ENCODE measurements at regions not wholly inside any gene's neighbourhood (a gene's known extent, or its start where the extent isn't known, plus 50 kb on each side); places are given as distances from the start of the nearest gene placed in this dataset.

- H3K9me2 ChIP-seq (replicated peaks; ENCODE audit: control insufficient read depth, low read length) = no peaks in the 10 kb centered on the region
- peaks cover 10% of the 10 kb centered on the region for H3K36me3 ChIP-seq (ENCODE audit: control insufficient read depth, low read length)
- no peak for TF ChIP-seq CTCF (IDR thresholded peaks at IDR 0.05; ENCODE audit: low read depth, low read length, poor library complexity, severe bottlenecking)
- no peak for TF ChIP-seq EZH2phosphoT487 (IDR thresholded peaks at IDR 0.05; ENCODE audit: borderline replicate concordance, low read length)
- peaks cover 29% of the 10 kb centered on the region for H3K79me2 ChIP-seq (ENCODE audit: control insufficient read depth, low read length)
- peaks cover 83% of the 10 kb centered on the region for H3K4me1 ChIP-seq (ENCODE audit: control insufficient read depth, low read length)
- H3K9me3 ChIP-seq (ENCODE audit: control insufficient read depth, insufficient read depth, low read length) = no peaks in the 10 kb centered on the region; the same call in 1 of the 2 replicates
- H4K20me1 ChIP-seq (ENCODE audit: control insufficient read depth, insufficient read depth, low read depth, low read length) = no peaks in the 10 kb centered on the region
- peak overlapping the region; percentile 82 for H3K27ac ChIP-seq (ENCODE audit: low read depth, low read length)
- peak overlapping the region; percentile 75 for H3K4me2 ChIP-seq (ENCODE audit: low read length)
- H3F3A ChIP-seq (ENCODE audit: control insufficient read depth, insufficient read depth) = no peaks in the 10 kb centered on the region
- H3K4me3 ChIP-seq (ENCODE audit: low read length) = peak overlapping the region; percentile 56
- no peaks in the 10 kb centered on the region for H3K27me3 ChIP-seq (ENCODE audit: control insufficient read depth, low read length)
These were observed 70.6 kb upstream of the PUDP start for GRCh38 chrX:7218321-7219152.

- Histone ChIP-seq H3K27me3 (ENCODE audit: control insufficient read depth, low read length) (no peaks in the 10 kb centered on the region), H3F3A (ENCODE audit: control insufficient read depth, insufficient read depth) (0 out of 2 replicates have a peak, but pooled peaks cover 3% of the 10 kb centered on the region), H3K4me3 (ENCODE audit: low read length) (no peak overlapping the region; the same call in 1 of the 2 replicates), H4K20me1 (ENCODE audit: control insufficient read depth, insufficient read depth, low read depth, low read length) (no peaks in the 10 kb centered on the region), H3K36me3 (ENCODE audit: control insufficient read depth, low read length) (peaks cover 7% of the 10 kb centered on the region), H3K9me2 (replicated peaks; ENCODE audit: control insufficient read depth, low read length) (no peaks in the 10 kb centered on the region), H3K79me2 (ENCODE audit: control insufficient read depth, low read length) (peaks cover 20% of the 10 kb centered on the region), H3K27ac (ENCODE audit: low read depth, low read length) (peak overlapping the region; percentile 82), H3K9me3 (ENCODE audit: control insufficient read depth, insufficient read depth, low read length) (no peaks in the 10 kb centered on the region), H3K4me1 (ENCODE audit: control insufficient read depth, low read length) (peaks cover 81% of the 10 kb centered on the region), H3K4me2 (ENCODE audit: low read length) (peak overlapping the region; percentile 42)
- TF ChIP-seq CTCF (IDR thresholded peaks at IDR 0.05; ENCODE audit: low read depth, low read length, poor library complexity, severe bottlenecking) (no peak), EZH2phosphoT487 (IDR thresholded peaks at IDR 0.05; ENCODE audit: borderline replicate concordance, low read length) (no peak)
These were observed 69.1 kb upstream of the PUDP start for GRCh38 chrX:7216981-7217587.

- Histone ChIP-seq H3K9me2 (replicated peaks; ENCODE audit: control insufficient read depth, low read length) (no peaks in the 10 kb centered on the region), H3K79me2 (ENCODE audit: control insufficient read depth, low read length) (peaks cover 9% of the 10 kb centered on the region), H4K20me1 (ENCODE audit: control insufficient read depth, insufficient read depth, low read depth, low read length) (no peaks in the 10 kb centered on the region), H3K4me2 (ENCODE audit: low read length) (no peak overlapping the region), H3K27me3 (ENCODE audit: control insufficient read depth, low read length) (no peaks in the 10 kb centered on the region), H3K27ac (ENCODE audit: low read depth, low read length) (no peak overlapping the region; the same call in 1 of the 2 replicates), H3F3A (ENCODE audit: control insufficient read depth, insufficient read depth) (0 out of 2 replicates have a peak, but pooled peaks cover 3% of the 10 kb centered on the region), H3K36me3 (ENCODE audit: control insufficient read depth, low read length) (peaks cover 1% of the 10 kb centered on the region), H3K4me1 (ENCODE audit: control insufficient read depth, low read length) (peaks cover 81% of the 10 kb centered on the region), H3K4me3 (ENCODE audit: low read length) (no peak overlapping the region), H3K9me3 (ENCODE audit: control insufficient read depth, insufficient read depth, low read length) (no peaks in the 10 kb centered on the region)
- no peak for TF ChIP-seq EZH2phosphoT487 (IDR thresholded peaks at IDR 0.05; ENCODE audit: borderline replicate concordance, low read length)
- no peak for TF ChIP-seq CTCF (IDR thresholded peaks at IDR 0.05; ENCODE audit: low read depth, low read length, poor library complexity, severe bottlenecking)
These were observed 67.9 kb upstream of the PUDP start for GRCh38 chrX:7215842-7216241.

Data from DOHH2 (cell line).